ENCODE measurements at regions not wholly inside any gene's neighbourhood (a gene's known extent, or its start where the extent isn't known, plus 50 kb on each side); places are given as distances from the start of the nearest gene placed in this dataset.

DNA sequence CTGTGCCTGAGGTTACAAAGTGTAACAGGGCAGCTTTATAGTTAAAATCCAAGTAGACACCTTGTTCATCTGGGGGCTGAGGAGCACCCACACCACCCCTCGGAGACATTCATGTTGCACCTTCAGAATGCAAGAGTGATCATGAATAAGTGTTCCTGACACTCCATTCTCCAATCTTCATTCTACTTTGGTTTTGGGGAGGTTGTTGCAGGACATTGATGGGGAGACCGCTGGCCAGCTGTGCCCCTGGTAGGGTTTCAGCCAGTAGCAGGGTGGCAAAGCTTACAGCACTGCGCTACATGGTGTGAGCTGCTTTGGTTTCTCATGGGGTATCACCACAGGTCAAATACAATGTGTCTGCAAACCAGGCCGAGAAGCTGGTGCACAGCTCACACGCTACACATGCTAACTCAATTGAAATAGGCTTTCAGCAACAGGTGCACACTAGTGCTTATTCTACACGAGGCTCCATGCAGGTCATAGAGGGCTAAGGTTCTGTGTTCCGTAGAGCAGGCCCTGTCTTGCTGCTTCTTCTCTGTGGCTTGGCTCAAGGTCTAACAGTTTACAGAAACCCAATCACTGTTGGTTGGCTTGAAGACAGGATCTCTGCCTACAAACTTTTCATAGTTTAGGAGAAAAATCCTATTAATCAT is 317.4 kb upstream of the ZNF32 start:
- no peak for DNase-seq

DNA sequence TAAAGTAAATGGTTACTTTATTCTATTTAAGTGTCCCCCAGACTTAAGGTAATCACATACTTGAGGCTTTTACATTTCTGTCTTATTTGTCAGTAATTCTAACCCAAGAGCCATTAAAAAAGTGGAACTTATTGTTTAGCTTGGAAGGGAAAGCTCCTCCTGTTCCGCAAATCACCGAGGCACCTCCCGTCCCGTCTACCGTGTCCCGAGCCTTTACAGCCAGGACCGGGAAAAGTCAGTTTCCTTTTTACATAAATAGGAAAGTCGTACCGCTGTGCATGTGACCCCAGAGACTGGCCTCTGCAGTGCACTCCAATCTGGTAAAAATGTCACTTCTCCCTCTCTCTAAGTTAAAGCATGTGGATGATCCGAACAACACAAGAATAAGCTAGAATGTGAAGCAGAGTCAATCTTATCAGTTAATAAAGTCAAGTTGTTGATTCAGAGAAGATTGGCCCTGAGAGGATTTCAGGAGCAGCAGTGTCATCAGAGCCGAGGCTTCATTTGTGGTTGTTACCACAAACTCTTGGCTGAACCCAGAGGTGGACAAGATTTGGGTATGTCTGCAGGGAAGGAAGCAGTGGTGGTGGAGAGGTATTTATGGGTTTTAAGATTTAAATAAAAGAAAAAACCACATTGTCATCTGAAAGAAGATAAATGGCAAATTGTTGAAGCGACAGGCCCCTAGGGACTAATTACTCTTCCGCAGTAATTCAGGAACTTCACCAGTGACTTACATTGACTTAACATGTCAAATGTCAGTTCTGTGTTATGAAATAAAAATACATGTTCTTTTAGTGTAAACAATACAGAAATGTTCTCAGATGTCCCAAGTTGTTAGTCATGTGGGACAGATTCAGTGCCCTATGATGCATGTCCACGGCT is 316.6 kb upstream of the ZNF32 start:
- no peak for DNase-seq

DNA sequence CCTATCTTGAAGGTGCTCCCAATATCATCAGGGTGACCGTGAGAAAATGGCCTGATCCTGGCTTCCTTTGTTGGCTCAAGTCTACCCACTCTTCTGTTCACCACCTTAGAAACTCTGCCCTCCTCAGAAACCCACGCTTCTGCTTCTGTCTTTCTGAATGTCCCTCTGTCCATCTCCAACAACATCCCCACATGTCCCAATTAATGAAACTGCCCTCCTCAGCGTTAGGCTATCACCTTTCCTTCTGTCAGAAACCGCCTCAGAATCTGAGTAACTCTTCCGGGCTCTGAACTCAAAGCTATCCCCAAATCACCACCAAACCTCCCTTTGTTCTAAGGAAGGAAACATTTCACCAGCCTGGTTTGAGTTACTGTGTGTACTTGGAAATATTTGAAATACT is 315.8 kb upstream of the ZNF32 start:
- DNase-seq, result no peak

DNA sequence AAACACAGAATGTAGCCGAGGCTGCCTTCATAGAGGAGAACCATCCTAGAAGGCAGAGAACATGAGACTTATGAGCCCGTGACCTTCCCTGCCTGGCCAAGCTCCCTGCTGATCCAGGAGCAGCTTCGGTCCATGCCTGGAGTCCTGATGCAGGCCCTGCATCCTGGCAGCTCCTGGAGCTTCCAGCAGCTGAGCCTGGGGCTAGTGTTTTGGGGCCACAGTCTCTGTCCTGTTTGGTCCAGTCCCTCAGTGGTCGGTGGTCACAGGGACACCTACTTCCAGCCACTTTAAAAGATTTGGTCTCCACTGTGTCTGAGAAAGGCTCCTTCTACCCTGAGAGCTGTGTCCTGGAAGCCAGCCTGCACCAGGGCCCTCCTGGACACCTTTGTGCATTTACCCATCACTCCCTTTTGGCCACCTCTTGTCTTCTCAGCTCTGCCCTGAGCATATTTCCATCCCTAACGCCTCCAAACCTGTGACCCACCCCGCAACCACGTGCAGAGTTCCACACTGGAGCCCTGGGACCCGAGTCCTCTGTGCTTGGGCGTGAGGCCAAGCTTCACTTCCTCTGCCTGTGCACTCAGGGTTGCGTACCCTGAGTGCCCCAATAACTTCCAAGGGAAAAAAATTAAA is 315.2 kb upstream of the ZNF32 start:
- no peak for DNase-seq

DNA sequence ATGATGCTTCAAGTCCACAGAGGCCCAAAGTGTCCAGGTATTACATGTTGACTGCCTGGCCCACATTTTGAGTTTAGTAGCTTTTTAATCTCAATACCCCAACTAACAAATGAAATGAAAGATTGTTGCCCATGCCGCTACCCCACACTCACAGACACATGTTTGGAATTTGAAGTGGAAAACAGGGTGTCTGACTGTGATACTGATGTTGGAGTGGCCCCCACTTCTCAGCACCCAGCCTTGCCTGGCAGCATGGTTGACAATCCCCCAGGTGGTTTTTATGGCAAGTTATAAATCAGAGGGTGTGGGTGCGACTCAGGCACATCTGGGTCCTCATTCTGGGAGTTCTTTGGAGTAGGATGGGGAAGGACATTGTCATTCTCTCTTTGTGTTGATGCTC is 314.7 kb upstream of the ZNF32 start:
- no peak for DNase-seq

DNA sequence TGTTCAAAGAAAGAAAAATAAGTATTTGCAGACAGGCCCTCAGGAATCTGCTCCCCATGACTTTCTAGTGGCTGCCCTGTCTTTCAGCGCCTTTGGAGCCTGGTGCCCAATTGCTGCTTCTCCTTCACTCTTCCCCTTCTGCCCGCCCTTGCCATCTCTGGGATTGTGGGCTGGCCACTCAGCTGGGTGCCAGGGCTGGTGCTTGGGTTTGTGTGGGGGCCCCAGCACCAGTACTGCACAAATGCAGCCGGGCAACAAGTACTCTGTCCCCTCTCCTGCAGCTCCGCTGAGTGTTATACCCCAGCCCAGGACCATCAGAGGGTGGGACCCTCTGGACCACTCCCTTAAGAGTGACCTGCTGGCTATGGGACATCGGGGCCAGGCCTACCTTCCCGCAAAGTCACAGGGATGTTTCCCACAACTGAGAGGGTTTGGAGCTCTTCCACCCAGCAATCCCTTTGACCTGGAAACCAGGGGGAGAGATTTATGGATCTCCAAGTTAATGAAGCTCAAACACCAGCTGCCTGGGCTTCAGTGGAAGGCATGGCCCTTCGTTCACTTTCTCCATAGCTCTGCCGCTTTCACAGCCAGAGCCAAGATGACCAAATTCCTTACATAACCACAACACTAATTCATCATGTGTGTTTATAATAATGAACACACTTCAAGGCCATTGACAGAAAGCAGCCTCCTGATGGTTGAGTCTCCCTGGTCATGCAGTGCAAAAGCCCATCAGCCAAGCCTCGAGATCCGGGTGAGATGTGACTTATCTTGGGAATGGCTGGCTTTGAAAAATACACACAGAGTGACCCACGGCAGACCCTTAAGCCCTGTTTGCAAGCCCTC is 313.9 kb upstream of the ZNF32 start:
- no peak for DNase-seq

DNA sequence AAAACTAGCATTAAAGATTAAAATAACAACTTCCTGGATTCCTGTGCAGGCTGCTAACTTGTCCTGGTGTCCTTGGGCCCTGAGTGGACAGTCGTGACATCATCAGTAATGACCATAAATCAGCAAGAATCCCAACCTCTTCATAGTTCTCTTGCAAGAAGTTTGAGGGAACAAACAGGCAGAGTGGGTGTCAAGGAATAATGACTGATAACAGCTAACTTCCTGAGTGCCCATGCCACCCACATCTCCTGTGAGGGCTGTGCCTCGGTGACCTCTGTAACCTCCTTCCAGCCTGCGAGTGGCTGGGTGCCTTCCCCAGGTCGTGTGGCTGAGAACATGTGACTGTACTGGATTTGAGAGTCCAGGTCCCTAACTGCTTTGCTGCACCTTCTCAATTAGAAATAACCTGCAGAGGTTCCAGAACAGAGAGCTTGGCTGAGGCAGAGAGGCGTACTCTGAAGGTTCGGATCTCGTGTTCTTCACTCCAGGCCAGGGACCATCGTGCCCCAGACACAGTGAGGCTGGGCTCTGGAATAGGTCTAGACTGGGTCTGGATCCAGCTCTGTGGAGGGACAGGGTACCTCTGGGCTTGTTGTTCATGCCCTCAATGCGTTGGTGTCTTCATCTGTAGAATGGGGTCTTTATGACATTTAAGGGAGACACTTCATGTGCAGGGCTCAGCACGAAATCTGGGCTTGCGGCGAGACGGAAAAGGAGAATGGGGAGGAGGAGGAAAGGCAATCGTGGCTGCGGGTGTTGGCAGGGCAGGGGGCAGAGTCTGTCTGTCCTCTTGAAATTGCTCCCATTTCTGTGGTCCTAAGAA is 313.1 kb upstream of the ZNF32 start:
- DNase-seq, result no peak

DNA sequence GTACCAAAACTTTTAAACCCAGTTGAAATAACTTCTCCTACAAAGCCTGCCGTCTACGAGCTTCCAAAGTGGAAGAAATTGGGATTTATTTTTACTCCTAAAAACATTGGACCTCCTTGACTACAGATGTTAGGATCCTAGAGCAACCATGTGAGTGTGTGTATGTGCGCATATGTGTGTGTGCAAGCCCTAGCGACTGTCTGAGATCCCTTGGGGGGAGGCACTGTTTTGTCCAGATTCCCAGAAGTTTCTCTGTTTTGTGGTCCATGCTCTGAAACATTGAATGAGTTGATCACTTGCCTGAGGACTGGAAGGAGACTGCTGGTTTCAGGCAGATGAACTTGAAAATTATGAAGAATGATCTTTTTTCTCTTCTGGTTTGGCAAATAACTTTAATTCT is 312.3 kb upstream of the ZNF32 start:
- no peak for DNase-seq

DNA sequence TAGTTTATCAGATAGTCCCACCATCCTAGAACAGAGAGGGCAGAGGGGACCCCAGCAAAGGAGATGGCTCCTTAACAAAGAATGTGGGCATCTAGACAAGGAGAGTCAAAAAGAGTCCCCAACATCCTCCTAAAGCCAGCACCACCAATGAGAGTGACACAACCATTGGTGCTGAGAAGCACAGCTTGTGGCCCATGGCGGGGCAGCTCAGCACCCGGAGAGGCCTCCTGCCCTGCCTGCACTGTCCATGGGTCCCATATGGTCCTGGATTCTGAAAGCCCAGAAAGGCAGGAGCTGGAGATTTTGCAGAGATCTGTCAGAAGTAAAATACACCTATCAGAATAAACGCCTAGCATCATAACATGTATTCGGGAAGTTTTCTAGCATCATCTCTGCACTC is 311.8 kb upstream of the ZNF32 start:
- no peak for DNase-seq

DNA sequence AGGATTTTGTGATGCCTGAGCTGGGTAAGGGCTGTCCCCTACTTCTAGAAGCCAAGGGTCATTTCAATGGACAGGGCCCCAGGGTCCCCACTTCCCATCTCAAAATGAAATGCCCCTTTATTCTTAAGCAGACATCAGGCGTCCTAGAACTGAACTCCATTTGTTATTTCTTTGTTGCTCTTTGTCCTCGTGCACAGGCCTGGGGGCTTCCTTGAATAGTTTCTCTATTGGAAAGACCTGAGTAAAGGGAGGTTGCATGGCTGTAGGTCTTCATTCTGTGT is 311.4 kb upstream of the ZNF32 start:
- DNase-seq, result no peak

DNA sequence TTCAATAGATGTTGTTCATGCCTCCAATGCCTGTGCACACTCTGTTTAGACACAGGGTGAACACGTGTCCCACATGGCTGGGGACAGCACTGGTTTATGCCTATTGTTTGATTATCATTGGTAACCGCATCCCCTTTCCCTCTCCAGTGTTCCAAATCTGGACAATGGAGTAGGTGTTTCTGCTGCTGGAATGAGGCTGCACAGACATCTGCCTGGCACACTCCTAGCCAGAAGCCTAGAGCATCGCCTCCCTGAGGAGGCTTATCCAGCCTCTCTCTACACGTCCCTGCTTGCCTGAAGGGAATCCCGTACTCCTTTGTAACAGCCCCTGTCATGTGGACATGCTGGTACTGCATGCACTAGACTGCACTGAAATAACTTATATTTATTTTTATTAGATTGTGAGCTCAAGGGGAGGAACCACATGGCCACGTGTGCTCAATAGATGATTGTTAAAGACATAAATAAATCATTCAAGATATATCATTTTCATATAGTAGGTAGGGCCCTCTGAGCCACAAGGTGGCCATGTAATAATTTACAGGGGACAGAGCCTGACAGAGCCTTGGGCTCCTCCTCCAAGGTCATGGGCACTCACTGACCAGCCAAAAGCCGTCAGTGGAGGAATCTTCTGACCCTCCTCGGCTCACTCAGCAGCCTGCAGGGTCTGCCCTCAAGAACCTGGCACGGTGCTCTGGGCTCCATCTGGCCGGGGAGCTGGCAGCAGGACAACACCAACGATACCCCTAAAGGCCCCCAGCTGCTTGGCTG is 310.9 kb upstream of the ZNF32 start:
- no peak for DNase-seq

DNA sequence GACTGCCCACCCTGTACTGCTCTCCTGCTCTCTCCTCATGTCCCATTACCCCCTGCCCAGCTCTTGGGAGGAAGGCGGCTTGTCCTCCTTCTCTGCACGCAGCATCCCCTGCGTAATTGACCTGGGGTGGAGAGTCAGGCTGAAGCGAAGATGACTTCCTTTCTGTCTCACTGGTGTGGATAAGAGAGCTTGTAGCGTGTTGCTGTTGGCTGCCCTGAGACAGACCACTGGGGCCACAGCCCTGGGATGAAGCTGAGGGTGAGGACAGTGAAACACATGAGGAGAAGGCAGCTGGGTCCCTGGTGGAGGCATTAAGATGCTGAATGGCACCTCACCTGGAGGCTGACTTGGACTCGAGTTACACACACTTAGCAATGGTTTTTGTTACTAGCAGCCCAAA is 310.3 kb upstream of the ZNF32 start:
- DNase-seq, result no peak

DNA sequence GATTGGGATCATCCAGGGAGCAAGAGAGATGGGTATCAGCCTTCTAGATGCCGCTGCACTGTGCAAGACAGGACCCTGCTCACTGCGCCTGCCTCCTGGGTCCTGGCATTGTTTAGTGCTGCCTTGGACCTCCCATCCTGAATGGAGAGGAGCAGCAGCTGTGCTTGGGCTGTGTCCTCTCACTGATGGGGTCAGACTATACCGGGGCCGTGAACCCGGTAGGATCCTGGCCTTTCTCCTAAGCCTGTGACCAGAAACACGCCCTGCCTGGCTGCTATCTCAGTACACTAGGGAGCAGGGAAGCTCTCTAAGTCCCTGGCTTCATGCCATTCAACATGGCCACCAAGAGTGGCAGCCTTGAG is 309.4 kb upstream of the ZNF32 start:
- no peak for DNase-seq

DNA sequence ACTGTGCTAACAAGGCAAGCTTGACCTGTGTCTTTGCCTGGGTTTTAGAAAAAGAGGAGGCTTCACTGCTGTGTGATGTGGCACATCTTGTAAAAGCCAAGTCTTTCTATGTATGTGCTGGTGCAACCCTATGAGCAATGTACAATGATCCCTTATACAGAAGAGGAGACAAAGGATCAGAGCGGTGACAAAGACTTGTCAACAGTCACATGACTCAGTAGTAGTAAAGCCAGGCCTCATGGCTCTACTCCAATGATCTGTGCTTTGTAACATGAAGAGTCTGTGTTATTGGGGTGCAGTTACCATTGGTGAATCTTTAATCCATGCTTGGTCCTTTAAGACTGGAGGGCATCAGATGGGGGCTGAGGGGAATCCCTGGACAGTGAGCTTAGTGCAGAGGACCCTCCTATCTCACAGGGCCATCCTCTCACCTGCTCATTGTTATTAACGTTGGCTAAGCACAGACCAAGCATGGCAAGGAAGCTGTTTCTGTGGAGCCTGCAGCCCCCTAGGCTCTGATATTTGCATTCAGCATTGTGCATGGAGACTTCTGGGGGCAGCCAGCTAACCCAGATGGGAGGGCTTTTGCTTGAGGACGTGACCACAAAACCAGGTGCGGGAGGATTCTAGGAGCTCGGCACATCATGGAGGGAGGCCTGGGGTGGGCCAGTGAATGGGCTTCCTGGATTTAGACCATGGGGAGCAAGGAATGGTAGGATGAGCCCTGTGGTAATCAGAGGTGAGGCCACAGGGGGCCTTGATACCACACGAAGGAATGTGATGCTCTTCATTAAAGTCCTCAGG is 308.8 kb upstream of the ZNF32 start:
- DNase-seq, result no peak

DNA sequence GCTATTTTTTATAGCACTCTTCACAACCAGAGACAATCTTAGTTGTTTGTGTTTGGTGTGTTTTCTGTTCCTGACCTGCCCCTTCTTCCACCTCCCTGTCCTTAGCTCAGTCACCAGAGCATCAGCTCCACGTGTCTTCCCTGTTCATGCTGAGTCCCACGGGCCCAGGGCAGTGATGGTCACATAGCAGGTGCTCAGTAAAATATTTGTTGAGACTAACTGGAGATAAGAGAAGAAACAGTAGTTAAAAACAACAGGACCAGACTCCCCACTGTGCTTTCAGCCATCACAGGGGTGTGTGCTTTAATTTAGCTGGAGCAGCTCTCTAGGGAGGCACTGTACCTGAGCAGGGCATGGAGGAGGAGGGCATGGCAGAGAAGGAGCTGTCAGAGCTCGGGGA is 307.3 kb upstream of the ZNF32 start:
- DNase-seq, result no peak

DNA sequence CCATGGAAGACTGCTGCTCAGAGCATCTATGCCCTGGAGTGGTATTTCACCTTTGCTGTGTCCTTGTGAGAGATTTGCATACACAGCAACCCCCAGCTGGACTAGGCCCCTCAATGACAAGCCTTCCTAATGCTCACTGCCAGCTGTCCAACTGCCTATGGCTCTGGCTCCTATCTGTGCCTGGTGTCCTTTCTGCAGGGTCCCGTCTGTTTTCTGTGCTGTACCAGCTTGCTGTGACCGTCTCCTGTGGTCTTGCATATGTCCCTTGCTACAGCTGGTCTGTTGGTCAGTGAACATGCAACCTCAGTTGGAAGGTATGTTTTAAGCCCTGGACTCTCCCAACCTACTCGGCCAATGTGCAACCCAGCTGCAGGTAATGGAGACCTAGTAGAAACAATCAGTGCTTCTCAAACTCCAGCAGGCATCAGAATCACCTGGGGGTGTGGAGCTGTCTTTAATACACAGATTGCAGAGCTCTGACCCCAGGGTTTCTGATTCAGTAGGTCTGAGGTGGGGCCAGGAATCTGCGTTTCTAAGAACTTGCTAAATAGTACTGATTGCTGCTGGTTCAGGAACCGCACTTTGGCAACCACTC is 306.4 kb upstream of the ZNF32 start:
- no peak for DNase-seq

DNA sequence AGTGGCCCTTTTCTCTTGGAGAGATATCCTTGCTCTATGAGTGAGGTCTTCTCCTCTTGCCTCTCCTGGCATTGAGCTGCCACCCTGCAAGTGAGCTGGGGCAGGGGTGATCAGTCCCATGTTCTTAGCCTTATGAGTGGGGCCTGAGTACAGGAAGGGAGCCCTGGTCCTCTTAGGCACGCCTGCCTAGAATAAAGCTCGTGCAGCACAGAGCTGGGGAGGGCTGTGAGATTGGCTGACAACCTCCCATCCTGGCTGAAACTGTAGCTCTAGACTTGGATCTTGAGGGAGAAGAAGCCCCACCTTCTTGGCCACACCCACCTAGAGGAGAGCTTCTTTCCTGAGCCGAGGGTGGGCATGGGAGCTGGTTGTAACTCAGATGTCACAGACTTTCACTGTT is 305.0 kb upstream of the ZNF32 start:
- DNase-seq, result no peak

DNA sequence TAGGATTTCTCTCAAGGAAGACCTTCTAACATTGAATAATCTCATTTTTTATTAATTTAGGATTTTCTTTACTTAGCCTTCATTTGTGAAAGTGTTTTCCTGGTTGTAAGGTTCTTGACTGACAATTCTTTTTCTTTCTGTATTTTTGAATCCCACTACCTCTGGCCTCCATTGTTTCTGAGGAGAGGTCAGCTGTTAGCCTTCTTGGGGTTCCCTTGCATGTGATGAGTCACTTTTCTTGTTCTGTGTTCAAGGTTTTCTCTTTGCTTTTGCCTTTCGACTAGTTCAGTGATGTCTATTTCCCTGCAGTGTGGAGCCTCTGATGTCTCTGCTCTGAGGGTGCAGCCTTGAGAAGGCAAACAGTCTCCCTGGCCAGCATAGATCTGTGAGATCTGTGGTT is 304.1 kb upstream of the ZNF32 start:
- no peak for DNase-seq

DNA sequence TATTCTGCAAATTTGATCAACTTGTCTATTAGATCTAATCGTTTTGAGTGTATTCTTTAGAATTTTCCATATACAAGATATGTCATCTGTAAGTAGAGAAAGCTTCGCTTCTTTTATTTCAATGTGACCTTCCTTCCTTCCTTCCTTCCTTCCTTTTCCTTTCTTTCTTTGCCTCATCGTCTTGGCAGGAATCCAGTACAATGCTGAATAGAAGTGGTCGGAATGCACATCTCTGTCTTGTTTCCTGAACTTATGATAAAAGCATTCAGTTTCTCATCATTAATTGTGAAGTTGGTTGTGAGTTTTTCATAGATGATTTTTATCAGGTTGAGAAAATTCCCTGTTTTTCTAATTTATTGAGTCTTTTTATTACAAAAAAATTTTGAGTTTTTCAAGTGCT is 300.7 kb upstream of the ZNF32 start:
- no peak for DNase-seq

DNA sequence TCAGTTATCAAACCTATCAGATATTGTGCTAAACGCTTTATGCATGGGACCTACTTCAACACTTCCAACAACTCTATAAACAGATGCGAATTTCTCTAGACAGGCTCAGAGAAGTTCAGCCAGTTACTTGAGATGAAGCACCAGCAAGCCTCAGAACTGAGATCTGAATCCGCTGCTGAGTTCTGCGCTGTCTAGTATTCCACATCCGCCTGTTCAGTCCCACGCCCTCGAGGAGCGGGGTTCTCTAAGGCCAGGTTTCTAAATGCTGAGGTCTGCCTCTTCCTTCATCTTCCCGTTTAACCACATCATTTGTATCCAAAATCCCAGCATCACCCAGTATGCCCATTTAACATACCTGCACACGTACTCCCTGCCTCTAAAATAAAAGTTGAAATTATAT is 297.8 kb upstream of the ZNF32 start:
- DNase-seq, result no peak

Measured in hindlimb muscle (tissue), 1 donor.